MCF 10A (cell line): ENCODE measurements at regions not wholly inside any gene's neighbourhood (a gene's known extent, or its start where the extent isn't known, plus 50 kb on each side); places are given as distances from the start of the nearest gene placed in this dataset.

Experiments
- BruUV-seq: library from RNA; stranded (reverse); fragments of 400-500 nt; replicated peaks from 2 replicates; lab custom pipeline; 2021; lab: Mats Ljungman, UMichigan
- CTCF ChIA-PET: fragments of 300-600 bp; sonication (Branson Sonifier 250); formaldehyde crosslinking; extraction: SDS; loops from one replicate; lab custom pipeline; 2021; ENCODE audit warnings: antibody characterized with exemption, inconsistent platforms; lab: Yijun Ruan, JAX
- POLR2A ChIA-PET: fragments of 300-600, 350-650 bp; sonication (Branson Sonifier 250); formaldehyde crosslinking; extraction: SDS; loops from one replicate; lab custom pipeline; 2020; ENCODE audit warnings: antibody characterized with exemption, inconsistent platforms; lab: Yijun Ruan, JAX
- DNase-seq: peaks from one replicate; pipeline ENCODE4 v3.0.0-alpha.2; 2018; ENCODE audit not compliant: unreplicated experiment
- H3K27ac Mint-ChIP-seq: one replicate; pipeline ENCODE4 v1.8.0; 2022; ENCODE audit warnings: mild to moderate bottlenecking, low read depth, mixed read lengths; ENCODE audit not compliant: unreplicated experiment
- H3K27me3 Mint-ChIP-seq: one replicate; pipeline ENCODE4 v1.8.0; 2022; ENCODE audit warnings: mixed read lengths; ENCODE audit not compliant: insufficient read depth, unreplicated experiment
- H3K36me3 Mint-ChIP-seq: one replicate; pipeline ENCODE4 v1.8.0; 2022; ENCODE audit warnings: mild to moderate bottlenecking, moderate library complexity, mixed read lengths; ENCODE audit not compliant: insufficient read depth, unreplicated experiment
- H3K4me1 Mint-ChIP-seq: one replicate; pipeline ENCODE4 v1.8.0; 2022; ENCODE audit warnings: mixed read lengths; ENCODE audit not compliant: insufficient read depth, unreplicated experiment
- H3K4me3 Mint-ChIP-seq: one replicate; pipeline ENCODE4 v1.8.0; 2022; ENCODE audit warnings: mild to moderate bottlenecking, moderate library complexity, mixed read lengths; ENCODE audit not compliant: unreplicated experiment
- H3K9me3 Mint-ChIP-seq: one replicate; pipeline ENCODE4 v1.8.0; 2022; ENCODE audit warnings: mixed read lengths; ENCODE audit not compliant: unreplicated experiment
- intact Hi-C: fragments of 100-400 bp; cut with micrococcal nuclease; formaldehyde crosslinking; loops from 2 replicates; pipeline ENCODE4 v1.14.1; 2022
- TF ChIP-seq, protein P1 (sequence below): fragments of 200-600 bp; IDR thresholded peaks from one replicate; pipeline ENCODE4 v1.8.0; 2022; ENCODE audit warnings: antibody characterized with exemption, mild to moderate bottlenecking; ENCODE audit not compliant: unreplicated experiment

- H3K27me3 Mint-ChIP-seq: no peaks in the 10 kb centered on the region
- DNase-seq: no peak
- CTCF ChIA-PET: interaction anchor here (0.5 kb wide), 1 partner anchor 785 kb away, joined by 3 read pairs; no protein-coding TSS in a partner anchor
- H3K9me3 Mint-ChIP-seq: no peaks in the 10 kb centered on the region
- no peak overlapping the region for H3K4me3 Mint-ChIP-seq
- no peak overlapping the region for H3K27ac Mint-ChIP-seq
- TF ChIP-seq, protein P1, sequence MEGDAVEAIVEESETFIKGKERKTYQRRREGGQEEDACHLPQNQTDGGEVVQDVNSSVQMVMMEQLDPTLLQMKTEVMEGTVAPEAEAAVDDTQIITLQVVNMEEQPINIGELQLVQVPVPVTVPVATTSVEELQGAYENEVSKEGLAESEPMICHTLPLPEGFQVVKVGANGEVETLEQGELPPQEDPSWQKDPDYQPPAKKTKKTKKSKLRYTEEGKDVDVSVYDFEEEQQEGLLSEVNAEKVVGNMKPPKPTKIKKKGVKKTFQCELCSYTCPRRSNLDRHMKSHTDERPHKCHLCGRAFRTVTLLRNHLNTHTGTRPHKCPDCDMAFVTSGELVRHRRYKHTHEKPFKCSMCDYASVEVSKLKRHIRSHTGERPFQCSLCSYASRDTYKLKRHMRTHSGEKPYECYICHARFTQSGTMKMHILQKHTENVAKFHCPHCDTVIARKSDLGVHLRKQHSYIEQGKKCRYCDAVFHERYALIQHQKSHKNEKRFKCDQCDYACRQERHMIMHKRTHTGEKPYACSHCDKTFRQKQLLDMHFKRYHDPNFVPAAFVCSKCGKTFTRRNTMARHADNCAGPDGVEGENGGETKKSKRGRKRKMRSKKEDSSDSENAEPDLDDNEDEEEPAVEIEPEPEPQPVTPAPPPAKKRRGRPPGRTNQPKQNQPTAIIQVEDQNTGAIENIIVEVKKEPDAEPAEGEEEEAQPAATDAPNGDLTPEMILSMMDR: no peak
- POLR2A ChIA-PET: no interaction called here
- intact Hi-C loops: no loop called here
- no peaks in the 10 kb centered on the region for H3K36me3 Mint-ChIP-seq
- BruUV-seq: no TSS peak
- H3K4me1 Mint-ChIP-seq: peaks cover 10% of the 10 kb centered on the region
Observed at GRCh38 chr6:105573556-105573955, 170.7 kb upstream of the PREP start.

- no peak overlapping the region for H3K4me3 Mint-ChIP-seq
- intact Hi-C loops: no loop called here
- TF ChIP-seq, protein P1: no peak
- no peaks in the 10 kb centered on the region for H3K27me3 Mint-ChIP-seq
- no peaks in the 10 kb centered on the region for H3K9me3 Mint-ChIP-seq
- peaks cover 6% of the 10 kb centered on the region for H3K4me1 Mint-ChIP-seq
- CTCF ChIA-PET: interaction anchor here (0.5 kb wide), 1 partner anchor 785 kb away, joined by 3 read pairs; no protein-coding TSS in a partner anchor
- no peak for DNase-seq
- BruUV-seq: no TSS peak
- no peak overlapping the region for H3K27ac Mint-ChIP-seq
- no peaks in the 10 kb centered on the region for H3K36me3 Mint-ChIP-seq
- POLR2A ChIA-PET: interaction anchor here (0.6 kb wide), 1 partner anchor 299 kb away, joined by 6 read pairs; no protein-coding TSS in a partner anchor
Observed at GRCh38 chr6:105573138-105573537, 170.3 kb upstream of the PREP start.

- ChIA-PET CTCF (interaction anchor here (1.0 to 1.1 kb wide), 2 partner anchors 29 to 53 kb away, joined by 3 read pairs; no protein-coding TSS in a partner anchor), POLR2A (interaction anchor here (0.6 to 0.7 kb wide), 2 partner anchors 17 to 81 kb away, joined by 5 read pairs; no protein-coding TSS in a partner anchor)
- Mint-ChIP-seq H3K27ac (no peak overlapping the region), H3K36me3 (no peaks in the 10 kb centered on the region), H3K9me3 (no peaks in the 10 kb centered on the region), H3K27me3 (no peaks in the 10 kb centered on the region), H3K4me1 (peaks cover 5% of the 10 kb centered on the region), H3K4me3 (no peak overlapping the region)
- no peak for DNase-seq
- TF ChIP-seq, protein P1: no peak
- intact Hi-C loops: no loop called here
- no TSS peak for BruUV-seq
Observed at GRCh38 chr6:105570416-105570815, 167.5 kb upstream of the PREP start.

DNA sequence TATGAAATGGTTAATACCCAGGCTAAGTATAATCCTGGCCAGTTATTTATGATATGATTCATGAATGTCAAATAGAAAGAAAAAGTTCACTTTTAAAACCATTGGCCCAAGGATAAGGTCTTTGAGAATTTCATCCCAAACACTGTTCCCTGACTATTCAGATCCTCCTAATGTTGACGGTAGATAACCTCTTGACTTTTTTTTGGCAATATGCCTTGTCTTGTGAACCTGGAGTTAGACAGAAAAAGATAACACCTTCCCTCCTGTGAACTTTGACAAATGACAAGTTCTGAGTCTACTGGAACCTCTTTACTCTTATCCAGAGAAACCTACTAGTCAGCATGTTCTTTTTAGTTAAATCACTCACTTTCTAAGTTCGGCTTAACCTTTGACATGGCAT is 166.8 kb upstream of the PREP start:
- Mint-ChIP-seq H3K36me3 (no peaks in the 10 kb centered on the region), H3K27me3 (no peaks in the 10 kb centered on the region), H3K4me3 (no peak overlapping the region), H3K27ac (no peak overlapping the region), H3K9me3 (peaks cover 3% of the 10 kb centered on the region), H3K4me1 (peaks cover 5% of the 10 kb centered on the region)
- POLR2A ChIA-PET: no interaction called here
- CTCF ChIA-PET: interaction anchor here (0.6 to 1.1 kb wide), 3 partner anchors 29 to 883 kb away, joined by 3 to 4 read pairs (median 3); no protein-coding TSS in a partner anchor
- intact Hi-C loops: no loop called here
- no peak for DNase-seq
- TF ChIP-seq, protein P1: no peak
- BruUV-seq: no TSS peak
